DOHH2 (cell line): ENCODE measurements at regions not wholly inside any gene's neighbourhood (a gene's known extent, or its start where the extent isn't known, plus 50 kb on each side); places are given as distances from the start of the nearest gene placed in this dataset.

ENCODE experiments used
- CTCF ChIP-seq: fragments of 200-600 bp; sonication (generic); IDR thresholded peaks from one replicate; pipeline ENCODE4 v1.5.1; 2014; ENCODE audit warnings: antibody characterized with exemption, mild to moderate bottlenecking, low read depth, low read length; ENCODE audit not compliant: poor library complexity, severe bottlenecking
- EZH2phosphoT487 ChIP-seq: fragments of 200-600 bp; sonication (generic); IDR thresholded peaks from 2 replicates; pipeline ENCODE4 v1.6.1; 2017; ENCODE audit warnings: borderline replicate concordance, mild to moderate bottlenecking, antibody characterized with exemption, low read length, moderate library complexity, mixed read lengths

GRCh38 chr13:47826471-47826870, 174.6 kb downstream of the SUCLA2 start:
- no peak for TF ChIP-seq CTCF
- no peak for TF ChIP-seq EZH2phosphoT487
